ENCODE measurements at regions not wholly inside any gene's neighbourhood (a gene's known extent, or its start where the extent isn't known, plus 50 kb on each side); places are given as distances from the start of the nearest gene placed in this dataset.

DNA sequence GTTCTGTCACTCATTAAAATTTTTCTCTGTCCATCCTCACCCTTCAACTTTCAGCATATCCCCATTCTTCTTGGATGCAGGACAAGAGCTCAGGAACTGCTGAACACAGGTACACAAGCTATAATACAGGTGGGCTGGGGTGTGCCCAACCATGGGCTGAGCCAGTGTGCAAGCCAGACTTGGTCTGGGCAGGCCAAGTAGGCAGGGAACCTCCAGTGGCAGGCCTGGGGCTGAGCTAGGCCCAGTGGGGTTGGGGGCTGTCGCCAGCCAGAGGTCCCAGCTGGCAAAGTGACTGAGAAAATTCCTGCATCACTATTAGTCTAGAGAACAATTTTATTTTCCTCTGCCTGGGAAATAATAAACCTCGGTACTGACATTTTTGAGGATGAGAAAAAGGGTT lies 202.9 kb downstream of the LRRC3B start:
- H3K27ac ChIP-seq, result no peak overlapping the region
- H3K27me3 ChIP-seq, result no peaks in the 10 kb centered on the region
- no peaks in the 10 kb centered on the region for H3K36me3 ChIP-seq
- intact Hi-C loops (cut with DNase I), result no loop called here
- ATAC-seq (no peak), FAIRE-seq (no peak), DNase-seq (peak in 2 of 6 donors; percentile 5 to 26)
- H3K4me3 ChIP-seq, result no peak overlapping the region
- WGBS, 2 donors, result 73 to 85% methylated on average over 2 of the region's 2 CpGs
- TF ChIP-seq, protein P1, sequence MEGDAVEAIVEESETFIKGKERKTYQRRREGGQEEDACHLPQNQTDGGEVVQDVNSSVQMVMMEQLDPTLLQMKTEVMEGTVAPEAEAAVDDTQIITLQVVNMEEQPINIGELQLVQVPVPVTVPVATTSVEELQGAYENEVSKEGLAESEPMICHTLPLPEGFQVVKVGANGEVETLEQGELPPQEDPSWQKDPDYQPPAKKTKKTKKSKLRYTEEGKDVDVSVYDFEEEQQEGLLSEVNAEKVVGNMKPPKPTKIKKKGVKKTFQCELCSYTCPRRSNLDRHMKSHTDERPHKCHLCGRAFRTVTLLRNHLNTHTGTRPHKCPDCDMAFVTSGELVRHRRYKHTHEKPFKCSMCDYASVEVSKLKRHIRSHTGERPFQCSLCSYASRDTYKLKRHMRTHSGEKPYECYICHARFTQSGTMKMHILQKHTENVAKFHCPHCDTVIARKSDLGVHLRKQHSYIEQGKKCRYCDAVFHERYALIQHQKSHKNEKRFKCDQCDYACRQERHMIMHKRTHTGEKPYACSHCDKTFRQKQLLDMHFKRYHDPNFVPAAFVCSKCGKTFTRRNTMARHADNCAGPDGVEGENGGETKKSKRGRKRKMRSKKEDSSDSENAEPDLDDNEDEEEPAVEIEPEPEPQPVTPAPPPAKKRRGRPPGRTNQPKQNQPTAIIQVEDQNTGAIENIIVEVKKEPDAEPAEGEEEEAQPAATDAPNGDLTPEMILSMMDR (IDR thresholded peaks at IDR 0.05), result no peak
- no peaks in the 10 kb centered on the region for H3K4me1 ChIP-seq
- no peaks in the 10 kb centered on the region for H3K9me3 ChIP-seq

DNA sequence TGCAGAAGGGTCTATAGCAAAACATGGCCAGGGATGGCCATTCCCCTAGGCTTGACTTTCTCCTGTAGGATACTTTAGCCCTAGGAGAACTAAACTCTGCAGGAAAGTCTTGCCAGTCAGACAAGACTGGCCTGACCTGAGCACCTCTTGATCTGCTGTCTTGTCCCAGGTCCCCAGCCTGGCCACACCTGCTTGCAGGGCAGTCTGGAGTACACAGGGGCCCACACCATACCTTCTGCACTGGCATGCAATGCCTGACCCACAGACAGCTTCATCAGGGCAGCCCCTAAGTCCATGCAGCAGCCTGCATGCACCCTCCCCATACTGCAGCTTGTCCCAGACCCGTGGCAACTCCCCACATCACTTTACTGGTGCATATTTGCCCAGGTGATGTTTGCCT lies 204.6 kb downstream of the LRRC3B start:
- ATAC-seq, result no peak
- H3K9me3 ChIP-seq, result no peaks in the 10 kb centered on the region
- TF ChIP-seq, protein P1 (IDR thresholded peaks at IDR 0.05), result no peak

DNA sequence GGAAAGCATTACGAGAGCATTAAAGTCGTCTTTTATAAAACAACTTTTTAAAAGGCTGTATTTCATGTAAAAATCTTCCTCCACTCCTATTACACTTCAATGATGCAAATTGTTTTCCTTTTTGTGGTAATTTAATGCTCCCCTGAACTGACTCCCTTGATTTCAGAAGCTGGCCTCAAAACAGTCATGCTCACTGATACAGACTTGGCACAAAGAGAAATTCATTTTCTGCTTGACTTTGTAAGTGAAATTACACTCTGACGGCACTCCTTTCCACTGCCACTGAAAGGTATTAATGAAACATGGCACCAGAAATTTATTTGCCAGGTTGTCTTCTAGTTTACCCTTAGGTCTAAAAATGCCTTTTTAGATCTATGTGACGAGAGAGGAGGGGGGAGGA lies 215.5 kb downstream of the LRRC3B start:
- DNase-seq, result no peak
- no peak for ATAC-seq
- no peaks in the 10 kb centered on the region for H3K36me3 ChIP-seq
- no peaks in the 10 kb centered on the region for H3K9me3 ChIP-seq
- H3K4me3 ChIP-seq, result no peak overlapping the region
- 79 to 84% methylated on average over 4 of the region's 4 CpGs for WGBS, 2 donors
- TF ChIP-seq, protein P1 (IDR thresholded peaks at IDR 0.05), result no peak
- FAIRE-seq, result no peak
- H3K27me3 ChIP-seq, result no peaks in the 10 kb centered on the region
- no peak overlapping the region for H3K27ac ChIP-seq
- no peaks in the 10 kb centered on the region for H3K4me1 ChIP-seq
- intact Hi-C loops (cut with DNase I), result no loop called here

More for the DNA sequence above, 204.6 kb downstream of the LRRC3B start:
- intact Hi-C loops (cut with DNase I), result no loop called here
- Histone ChIP-seq H3K36me3 (no peaks in the 10 kb centered on the region), H3K27ac (no peak overlapping the region), H3K27me3 (no peaks in the 10 kb centered on the region), H3K4me1 (no peaks in the 10 kb centered on the region), H3K4me3 (no peak overlapping the region)
- WGBS, 2 donors, result 31 to 83% methylated on average over 1 of the region's 1 CpG
- DNase-seq (peak in 1 of 6 donors; percentile 17), FAIRE-seq (no peak)

GRCh38 chr3:26839001-26839400 lies 216.4 kb downstream of the LRRC3B start:
- TF ChIP-seq, protein P1 (IDR thresholded peaks at IDR 0.05), result no peak
- no peaks in the 10 kb centered on the region for H3K4me1 ChIP-seq
- no peak overlapping the region for H3K4me3 ChIP-seq
- intact Hi-C loops (cut with DNase I), result no loop called here
- no peak overlapping the region for H3K27ac ChIP-seq
- ATAC-seq (no peak), DNase-seq (no peak), FAIRE-seq (no peak)
- 90 to 96% methylated on average over 1 of the region's 1 CpG for WGBS, 2 donors
- H3K36me3 ChIP-seq, result no peaks in the 10 kb centered on the region
- H3K9me3 ChIP-seq, result no peaks in the 10 kb centered on the region
- H3K27me3 ChIP-seq, result no peaks in the 10 kb centered on the region

DNA sequence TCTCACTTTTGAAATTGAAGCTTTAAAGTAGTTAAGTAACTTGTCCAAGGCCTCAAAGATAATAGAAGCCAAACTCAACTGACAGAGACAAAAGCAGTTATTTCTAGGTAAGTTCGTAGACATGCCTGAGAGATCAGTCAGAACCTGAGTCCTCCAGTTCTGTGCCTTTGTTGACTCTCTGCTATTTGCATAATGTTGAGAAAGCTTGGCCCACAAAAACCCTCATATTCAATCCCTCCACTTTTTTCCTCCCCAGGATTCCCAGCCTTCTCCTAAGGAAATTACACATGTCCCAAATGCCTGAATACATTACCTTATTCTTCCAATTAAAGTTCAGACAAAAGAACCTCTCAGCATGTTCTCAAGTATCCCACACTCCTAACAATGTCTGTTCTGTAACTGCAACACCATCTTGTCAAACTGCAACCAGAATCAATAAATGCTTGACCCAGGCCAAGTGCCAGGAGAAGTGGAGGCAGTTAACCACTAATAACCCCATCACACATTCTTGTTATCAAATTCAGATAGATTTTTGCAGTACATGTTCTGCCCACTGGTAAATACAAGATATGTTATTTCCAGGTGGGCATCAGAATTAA lies 217.8 kb downstream of the LRRC3B start:
- no peak overlapping the region for H3K4me3 ChIP-seq
- peak in 1 of 6 donors; percentile 11 for DNase-seq
- FAIRE-seq, result no peak

More for the DNA sequence above, 217.8 kb downstream of the LRRC3B start:
- Histone ChIP-seq H3K9me3 (no peaks in the 10 kb centered on the region), H3K27me3 (no peaks in the 10 kb centered on the region), H3K27ac (no peak overlapping the region), H3K4me1 (no peaks in the 10 kb centered on the region), H3K36me3 (no peaks in the 10 kb centered on the region)
- TF ChIP-seq, protein P1 (IDR thresholded peaks at IDR 0.05), result no peak
- peak in 2 of 4 donors; percentile 26 to 66 for ATAC-seq
- intact Hi-C loops (cut with DNase I), result no loop called here
- 17 to 29% methylated on average over 1 of the region's 1 CpG for WGBS, 2 donors

All from pancreas (tissue), 10 donors.